HG02642 (cell line): ENCODE measurements at regions not wholly inside any gene's neighbourhood (a gene's known extent, or its start where the extent isn't known, plus 50 kb on each side); places are given as distances from the start of the nearest gene placed in this dataset.
A peak's percentile ranks its signal among the peaks of the same experiment; 100 is the strongest.
"Not testable (repeated sequence)": the region's sequence is repeated elsewhere in the genome, so short reads cannot be mapped to it uniquely, and the experiment has no call there.

ENCODE experiments used
- ATAC-seq: cut with Tn5 transposase; IDR thresholded peaks from one replicate; pipeline ENCODE4 v1.9.1; 2021; ENCODE audit warnings: mild to moderate bottlenecking; ENCODE audit not compliant: unreplicated experiment, poor library complexity

DNA sequence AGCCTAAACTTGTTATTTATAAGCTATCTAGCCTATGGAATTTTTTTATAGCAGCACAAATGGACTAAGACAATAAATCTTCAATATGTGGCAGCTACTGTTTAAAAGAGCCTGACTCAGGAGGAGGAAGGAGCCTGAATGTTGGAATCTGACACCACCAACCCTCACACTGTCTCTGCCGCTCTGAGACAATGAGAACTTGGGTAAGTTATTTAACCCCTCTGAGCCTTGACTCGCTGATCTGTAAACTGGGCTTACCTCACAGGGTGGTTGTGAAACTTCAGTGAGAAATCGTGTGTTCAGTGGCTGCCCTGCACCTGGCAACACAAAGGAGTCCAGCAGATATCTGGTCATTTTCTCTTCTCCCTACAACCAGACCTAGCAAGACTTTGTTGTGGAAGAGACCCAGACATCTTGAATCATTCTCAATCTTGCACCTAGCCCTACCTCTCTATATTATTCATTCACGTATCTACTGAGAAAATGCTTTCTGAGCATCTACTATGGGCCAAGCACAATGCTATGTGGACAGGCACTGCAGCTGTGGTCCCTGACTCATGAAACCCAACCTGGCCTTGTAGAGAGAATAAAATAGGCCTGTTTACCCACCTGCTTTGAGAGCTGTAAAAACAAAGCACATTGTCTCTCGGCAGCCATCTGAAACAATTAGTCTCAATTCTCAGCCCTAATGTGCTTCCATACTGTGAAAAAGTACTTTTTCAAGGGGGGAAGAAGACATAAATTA is 81.9 kb upstream of the SLC25A36 start:
- no peak for ATAC-seq

DNA sequence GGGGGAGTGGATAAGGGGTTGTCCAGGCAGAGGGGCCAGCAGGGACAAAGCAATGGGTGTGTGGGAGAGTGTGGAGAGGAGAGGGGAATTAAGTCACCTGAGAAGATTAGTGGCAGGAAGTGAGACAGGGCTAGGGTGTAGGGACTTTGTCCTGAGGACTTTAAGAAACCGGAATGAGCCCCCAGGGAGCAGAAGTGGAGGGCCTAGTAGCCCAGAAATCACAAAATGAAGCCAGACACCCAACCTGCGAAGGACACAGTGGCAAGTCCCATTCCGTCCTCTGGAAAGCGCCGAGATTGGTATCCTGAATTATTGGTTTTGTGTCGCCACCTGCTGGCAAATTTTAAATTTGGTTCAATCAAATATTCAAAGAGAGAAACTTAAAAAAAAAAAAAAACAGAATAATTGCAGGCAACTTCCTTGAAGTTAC is 78.0 kb upstream of the SLC25A36 start:
- peak; percentile 64 for ATAC-seq

DNA sequence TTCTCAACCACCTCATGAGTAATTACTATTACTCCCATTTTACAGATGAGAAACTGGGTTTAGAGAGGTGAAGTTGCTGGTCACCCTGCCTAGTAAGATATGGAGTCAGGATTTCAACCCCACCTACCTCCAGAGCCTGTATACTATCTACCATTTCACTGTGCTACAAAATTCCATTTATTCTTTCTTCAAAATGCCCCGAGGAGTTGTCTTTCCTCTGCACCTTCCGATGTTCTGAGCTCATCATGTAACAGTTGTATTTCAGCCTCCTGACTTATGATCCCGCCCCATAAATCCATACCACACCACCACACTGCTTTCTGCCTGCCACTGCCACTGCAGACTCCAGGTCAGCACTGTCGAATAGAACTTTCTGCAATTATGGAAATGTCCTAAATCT is 71.3 kb upstream of the SLC25A36 start:
- no peak for ATAC-seq

DNA sequence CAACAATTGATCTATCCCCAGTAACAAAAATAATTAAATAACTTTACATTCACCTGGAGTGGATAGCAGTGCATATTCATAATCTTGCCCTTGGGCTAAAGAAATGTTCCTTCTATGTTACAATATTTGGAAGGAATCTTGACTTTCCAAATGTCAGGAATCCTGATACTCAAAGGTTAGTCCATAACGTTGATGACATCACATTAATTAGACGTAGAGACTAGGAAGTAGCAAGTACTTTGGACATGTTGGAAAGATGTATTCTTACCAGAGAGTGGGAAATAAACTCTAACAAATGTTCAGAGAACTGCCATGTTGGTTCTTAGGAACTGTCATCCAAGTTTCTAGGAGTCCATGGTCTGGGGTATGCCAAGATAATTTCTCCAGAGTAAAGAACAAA is 70.6 kb upstream of the SLC25A36 start:
- no peak for ATAC-seq

DNA sequence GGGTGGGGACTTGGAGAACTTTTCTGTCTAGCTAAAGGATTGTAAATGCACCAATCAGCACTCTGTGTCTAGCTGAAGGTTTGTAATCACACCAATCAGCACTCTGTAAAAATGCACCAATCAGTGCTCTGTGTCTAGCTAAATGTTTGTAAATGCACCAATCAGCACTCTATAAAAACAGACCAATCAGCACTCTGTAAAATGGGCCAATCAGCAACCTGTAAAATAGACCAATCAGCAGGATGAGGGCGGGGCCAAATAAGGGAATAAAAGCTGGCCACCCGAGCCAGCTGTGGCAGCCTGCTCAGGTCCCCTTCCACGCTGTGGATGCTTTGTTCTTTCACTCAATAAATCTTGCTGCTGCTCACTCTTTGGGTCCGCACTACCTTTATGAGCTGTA is 69.5 kb upstream of the SLC25A36 start:
- not testable (repeated sequence) for ATAC-seq

DNA sequence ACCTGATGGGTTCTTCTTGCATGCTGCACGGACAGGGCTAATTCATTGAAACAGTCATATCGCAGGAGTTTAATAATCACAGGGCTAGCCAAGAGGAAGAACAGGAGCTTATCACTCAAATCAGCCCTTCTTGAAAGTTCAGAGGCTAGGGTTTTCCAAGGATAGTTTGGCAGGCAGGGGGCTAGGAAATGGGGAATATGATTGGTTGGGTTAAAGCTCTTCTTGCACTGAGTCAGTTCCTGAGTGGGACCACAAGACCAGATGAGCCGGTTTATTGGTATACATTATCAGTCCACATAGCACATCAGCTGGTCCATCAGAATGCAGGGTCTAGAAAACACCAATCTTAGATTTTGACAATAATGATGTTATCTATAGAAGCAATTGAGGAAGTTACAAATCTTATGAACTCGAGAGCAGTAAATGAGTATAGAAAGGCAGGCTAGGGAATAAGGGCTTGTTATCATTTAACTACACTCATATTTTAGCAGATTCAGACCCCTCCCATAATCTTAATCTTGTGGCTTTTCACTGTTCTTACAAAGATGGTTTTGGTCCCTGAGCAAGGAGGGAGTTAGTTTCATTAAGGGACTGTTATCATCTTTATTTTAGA is 58.1 kb upstream of the SLC25A36 start:
- ATAC-seq = no peak

DNA sequence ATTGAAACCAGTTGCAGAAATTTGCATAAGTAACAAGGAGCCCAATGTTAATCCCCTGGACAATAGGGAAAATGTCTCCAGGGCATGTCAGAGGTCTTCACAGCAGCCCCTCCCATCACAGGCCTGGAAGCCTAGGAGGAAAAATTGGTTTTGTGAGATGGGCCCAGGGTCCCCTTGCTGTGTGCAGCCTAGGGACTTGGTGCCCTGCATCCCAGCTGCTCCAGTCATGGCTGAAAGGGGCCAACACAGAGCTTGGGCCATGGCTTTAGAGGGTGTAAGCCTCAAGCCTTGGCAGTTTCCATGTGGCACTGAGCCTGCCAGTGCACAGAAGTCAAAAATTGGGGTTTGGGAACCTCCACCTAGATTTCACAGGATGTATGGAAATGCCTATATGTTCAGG is 55.9 kb upstream of the SLC25A36 start:
- ATAC-seq = not testable (repeated sequence)
